K562 (cell line): ENCODE measurements at regions not wholly inside any gene's neighbourhood (a gene's known extent, or its start where the extent isn't known, plus 50 kb on each side); places are given as distances from the start of the nearest gene placed in this dataset.

Experiments used
- ATAC-seq: fragments of 200-7000 bp; cut with Tn5 transposase; 3 replicates; pipeline ENCODE4 v1.9.1; 2020; ENCODE audit warnings: moderate library complexity
- BruUV-seq: library from RNA; stranded (reverse); fragments of 400-500 nt; replicated peaks from 2 replicates; lab custom pipeline; 2021; lab: Mats Ljungman, UMichigan
- CTCF ChIA-PET: fragments of 300-600 bp; formaldehyde crosslinking; extraction: SDS; loops from one replicate; lab custom pipeline; 2021; ENCODE audit warnings: low intra/inter-chr PET ratio; lab: Yijun Ruan, JAX
- POLR2A ChIA-PET: fragments of 300-600, 350-650 bp; sonication (Branson Sonifier 250); formaldehyde crosslinking; extraction: SDS; loops from one replicate; lab custom pipeline; 2021; ENCODE audit warnings: antibody characterized with exemption, inconsistent platforms; lab: Yijun Ruan, JAX
- DNase-seq, 4 experiments: peaks; one replicate each; pipeline versions ENCODE4 v3.0.0 to v3.0.0-alpha.2; 2011 to 2018; ENCODE audit warnings: low spot score in 3 of 4, mixed read lengths in 3 of 4; ENCODE audit errors: extremely low read depth in 1 of 4
- FAIRE-seq: peaks from 2 replicates; lab custom pipeline; 2011; peaks lifted over from hg19 to GRCh38; lab: Jason Lieb, UNC
- H2AFZ ChIP-seq: 2 replicates; pipeline ENCODE4 v1.6.0; 2011; ENCODE audit warnings: low read depth, low read length, control low read depth, inconsistent platforms
- H3K27ac ChIP-seq: fragments of 200-600 bp; 3 replicates; pipeline ENCODE4 v1.8.0; 2011; ENCODE audit warnings: low read depth, mild to moderate bottlenecking, control low read depth, inconsistent platforms, low read length, moderate library complexity, mixed read lengths; ENCODE audit errors: extremely low read depth
- H3K27me3 ChIP-seq, 2 experiments: fragments of 300-600 bp in 1 of 2; 2 replicates in 1 of 2; 3 replicates in 1 of 2; pipeline versions ENCODE4 v1.6.0 to v1.8.0; 2011; ENCODE audit warnings: inconsistent platforms in 2 of 2, low read length in 2 of 2, mild to moderate bottlenecking in 1 of 2, mixed read lengths in 1 of 2, moderate library complexity in 1 of 2; ENCODE audit not compliant: control insufficient read depth in 2 of 2, insufficient read depth in 2 of 2
- H3K36me3 ChIP-seq: fragments of 300-600 bp; 3 replicates; pipeline ENCODE4 v1.8.0; 2011; ENCODE audit warnings: mild to moderate bottlenecking, low read length, inconsistent platforms; ENCODE audit not compliant: control insufficient read depth, insufficient read depth
- H3K4me1 ChIP-seq, 2 experiments: fragments of 200-600 bp in 1 of 2; replicated peaks in 1 of 2; 2 replicates in 1 of 2; 3 replicates in 1 of 2; pipeline versions ENCODE4 v1.5.1 to v1.8.0; 2011; ENCODE audit warnings: inconsistent platforms in 2 of 2, low read length in 2 of 2, mild to moderate bottlenecking in 1 of 2, mixed read lengths in 1 of 2, moderate library complexity in 1 of 2; ENCODE audit not compliant: control insufficient read depth in 2 of 2, insufficient read depth in 2 of 2
- H3K4me2 ChIP-seq: 2 replicates; pipeline ENCODE4 v1.6.1; 2011; ENCODE audit warnings: low read length, control low read depth, inconsistent platforms, mixed read lengths; ENCODE audit not compliant: insufficient read depth
- H3K4me3 ChIP-seq: fragments of 200-600 bp; sonication (generic), shearing (Covaris generic); 2 replicates; pipeline ENCODE4 v1.5.1; 2016; ENCODE audit warnings: control low read depth, inconsistent platforms
- H3K79me2 ChIP-seq: fragments of 200-600 bp; 3 replicates; pipeline ENCODE4 v1.8.0; 2011; ENCODE audit warnings: low read length, inconsistent platforms; ENCODE audit not compliant: control insufficient read depth, insufficient read depth
- H3K9ac ChIP-seq, 2 experiments: 2 replicates each; pipeline versions ENCODE4 v1.6.0 to v1.6.1; 2011; ENCODE audit warnings: low read depth in 2 of 2, low read length in 2 of 2, control low read depth in 1 of 2, inconsistent platforms in 1 of 2, mild to moderate bottlenecking in 1 of 2, mixed read lengths in 1 of 2; ENCODE audit not compliant: insufficient read depth in 1 of 2
- H3K9me1 ChIP-seq: one replicate; pipeline ENCODE4 v1.6.0; 2011; ENCODE audit warnings: inconsistent platforms, mild to moderate bottlenecking, low read length, moderate library complexity; ENCODE audit not compliant: control insufficient read depth, insufficient read depth
- H3K9me3 ChIP-seq: replicated peaks from 2 replicates; pipeline ENCODE4 v1.5.1; 2011; ENCODE audit warnings: low read depth, low read length, inconsistent platforms; ENCODE audit not compliant: control insufficient read depth, insufficient read depth
- H4K20me1 ChIP-seq: replicated peaks from 2 replicates; pipeline ENCODE4 v1.6.1; 2011; ENCODE audit warnings: low read length, inconsistent platforms, mixed read lengths; ENCODE audit not compliant: control insufficient read depth, insufficient read depth
- ETS2 ChIP-seq: IDR thresholded peaks from 2 replicates; pipeline ENCODE4 v1.6.1; 2016; ENCODE audit warnings: borderline replicate concordance, missing genetic modification characterization, mild to moderate bottlenecking, moderate library complexity, missing compliant biosample characterization; ENCODE audit not compliant: poor library complexity, severe bottlenecking
- ETV6 ChIP-seq, 3 experiments: fragments of 150-350 bp in 1 of 3; sonication (generic) in 1 of 3; formaldehyde crosslinking in 1 of 3; IDR thresholded peaks; 2 replicates each; pipeline versions ENCODE4 v1.6.1 to v1.8.0; 2014 to 2022; ENCODE audit warnings: borderline replicate concordance in 2 of 3, low read depth in 2 of 3, antibody characterized with exemption in 1 of 3, low read length in 1 of 3, mild to moderate bottlenecking in 1 of 3, missing genetic modification reagents in 1 of 3
- FOXM1 ChIP-seq, 2 experiments: fragments of 450-650 bp in 1 of 2; sonication (generic) in 1 of 2; formaldehyde crosslinking in 1 of 2; IDR thresholded peaks; 2 replicates each; pipeline versions ENCODE4 v1.6.1 to v1.9.0; 2017 to 2022; ENCODE audit warnings: low read depth in 2 of 2, mild to moderate bottlenecking in 2 of 2, missing genetic modification reagents in 1 of 2, moderate library complexity in 1 of 2
- HOMEZ ChIP-seq: fragments of 250-450 bp; sonication (Bioruptor Pico); IDR thresholded peaks from 2 replicates; pipeline ENCODE4 v1.4.0; 2020; ENCODE audit warnings: mild to moderate bottlenecking, moderate library complexity
- KAT8 ChIP-seq: fragments of 450-650 bp; IDR thresholded peaks from 2 replicates; pipeline ENCODE4 v1.6.1; 2016; ENCODE audit warnings: low read depth, mild to moderate bottlenecking
- KLF1 ChIP-seq: fragments of 450-650 bp; IDR thresholded peaks from 2 replicates; pipeline ENCODE4 v1.6.1; 2016; ENCODE audit warnings: missing genetic modification characterization, missing compliant biosample characterization
- NFXL1 ChIP-seq: fragments of 450-650 bp; formaldehyde crosslinking; IDR thresholded peaks from 2 replicates; pipeline ENCODE4 v1.4.0; 2021; ENCODE audit warnings: mild to moderate bottlenecking
- SRSF1 ChIP-seq: fragments of 200-400 bp; formaldehyde crosslinking; IDR thresholded peaks from 2 replicates; pipeline ENCODE4 v1.6.1; 2017; ENCODE audit warnings: mild to moderate bottlenecking, low read depth, low read length, moderate library complexity
- STAG1 ChIP-seq: sonication (generic); formaldehyde crosslinking; IDR thresholded peaks from 2 replicates; pipeline ENCODE4 v1.5.0; 2020; ENCODE audit warnings: missing genetic modification reagents, borderline replicate concordance
- TCF7L2 ChIP-seq: fragments of 150-350 bp; IDR thresholded peaks from 2 replicates; pipeline ENCODE4 v1.6.1; 2016; ENCODE audit warnings: low read depth, mild to moderate bottlenecking, low read length, moderate library complexity
- ZNF165 ChIP-seq: fragments of 250-450 bp; sonication (Bioruptor Pico); IDR thresholded peaks from 2 replicates; pipeline ENCODE4 v1.4.0; 2020; ENCODE audit warnings: borderline replicate concordance
- ZNF740 ChIP-seq, 3 experiments: fragments of 200-800 bp in 1 of 3; sonication (Bioruptor generic) in 1 of 3; sonication (generic) in 1 of 3; formaldehyde crosslinking in 1 of 3; IDR thresholded peaks; 2 replicates each; pipeline versions ENCODE4 v1.6.1 to v1.8.0; 2016 to 2022; ENCODE audit warnings: mild to moderate bottlenecking in 2 of 3, missing compliant biosample characterization in 2 of 3, missing genetic modification characterization in 2 of 3, missing genetic modification reagents in 1 of 3
- WGBS: fragments of 100-300 bp; shearing (Covaris generic); methylation state at CpG from one replicate; pipeline ENCODE4 v1.1.6; 2016; ENCODE audit warnings: low coverage, mixed read lengths; ENCODE audit not compliant: insufficient coverage; ENCODE audit errors: missing lambda C conversion rate; 5-methylcytosine and 5-hydroxymethylcytosine counted together
- in situ Hi-C: fragments of 300-500 bp; cut with MboI; formaldehyde crosslinking; loops from 4 replicates; pipeline ENCODE4 v1.15.0; 2018; ENCODE audit warnings: inconsistent platforms, mixed read lengths
- intact Hi-C: fragments of 100-400 bp; cut with micrococcal nuclease; formaldehyde crosslinking; loops from 2 replicates; pipeline ENCODE4 v1.14.2; 2022
- TF ChIP-seq, protein P1 (sequence below), 2 experiments: fragments of 450-650 bp in 1 of 2; sonication (generic) in 1 of 2; formaldehyde crosslinking; conservative IDR thresholded peaks; 2 replicates each; pipeline versions ENCODE4 v1.4.0 to v1.8.1; 2020 to 2022; ENCODE audit warnings: mild to moderate bottlenecking in 1 of 2, missing genetic modification reagents in 1 of 2
- TF ChIP-seq, protein P2 (sequence below), 2 experiments: fragments of 450-650 bp in 1 of 2; sonication (generic) in 1 of 2; formaldehyde crosslinking in 1 of 2; IDR thresholded peaks in 1 of 2; conservative IDR thresholded peaks in 1 of 2; 2 replicates each; pipeline versions ENCODE4 v1.6.1 to v1.8.1; 2016 to 2023; ENCODE audit warnings: mild to moderate bottlenecking in 2 of 2, moderate library complexity in 2 of 2, inconsistent platforms in 1 of 2, missing genetic modification reagents in 1 of 2

- 0% methylated on average over 1 of the region's 1 CpG for WGBS
- intact Hi-C loops: no loop called here
- Histone ChIP-seq H3K27ac (no peak overlapping the region), H3K9me3 (no peaks in the 10 kb centered on the region), H3K27me3 (no peaks in the 10 kb centered on the region), H3K9ac (no peak overlapping the region), H3K4me2 (no peak overlapping the region), H4K20me1 (no peaks in the 10 kb centered on the region), H3K4me3 (no peak overlapping the region), H3K9me1 (no peaks in the 10 kb centered on the region), H3K79me2 (no peaks in the 10 kb centered on the region), H3K36me3 (no peaks in the 10 kb centered on the region), H3K4me1 (no peaks in the 10 kb centered on the region), H2AFZ (no peak overlapping the region)
- POLR2A ChIA-PET: no interaction called here
- in situ Hi-C loops: no loop called here
- no peak for ATAC-seq
- no peak for DNase-seq
- no TSS peak for BruUV-seq
- CTCF ChIA-PET: no interaction called here
- TF ChIP-seq ETV6 (IDR thresholded peaks at IDR 0.05; ENCODE audit: borderline replicate concordance in 1 of 2, low read depth in 2 of 2, low read length in 1 of 2): no peak
- no peak for TF ChIP-seq ETV6 (CRISPR knock-in tag; IDR thresholded peaks at IDR 0.05; ENCODE audit: borderline replicate concordance)
- TF ChIP-seq FOXM1 (IDR thresholded peaks at IDR 0.05; ENCODE audit: low read depth): no peak
- no peak for TF ChIP-seq FOXM1 (CRISPR knock-in tag; IDR thresholded peaks at IDR 0.05; ENCODE audit: low read depth)
- no peak for TF ChIP-seq KAT8
- TF ChIP-seq ZNF165 (CRISPR knock-in tag): no peak
- TF ChIP-seq, protein P1, sequence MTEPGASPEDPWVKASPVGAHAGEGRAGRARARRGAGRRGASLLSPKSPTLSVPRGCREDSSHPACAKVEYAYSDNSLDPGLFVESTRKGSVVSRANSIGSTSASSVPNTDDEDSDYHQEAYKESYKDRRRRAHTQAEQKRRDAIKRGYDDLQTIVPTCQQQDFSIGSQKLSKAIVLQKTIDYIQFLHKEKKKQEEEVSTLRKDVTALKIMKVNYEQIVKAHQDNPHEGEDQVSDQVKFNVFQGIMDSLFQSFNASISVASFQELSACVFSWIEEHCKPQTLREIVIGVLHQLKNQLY (CRISPR knock-in tag; conservative IDR thresholded peaks at IDR 0.05): no peak
- no peak for TF ChIP-seq ZNF740 (CRISPR knock-in tag; IDR thresholded peaks at IDR 0.05)
- no peak for TF ChIP-seq ZNF740 (tag; IDR thresholded peaks at IDR 0.05)
- no peak for TF ChIP-seq TCF7L2
- TF ChIP-seq, protein P2, sequence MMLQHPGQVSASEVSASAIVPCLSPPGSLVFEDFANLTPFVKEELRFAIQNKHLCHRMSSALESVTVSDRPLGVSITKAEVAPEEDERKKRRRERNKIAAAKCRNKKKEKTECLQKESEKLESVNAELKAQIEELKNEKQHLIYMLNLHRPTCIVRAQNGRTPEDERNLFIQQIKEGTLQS (IDR thresholded peaks at IDR 0.05): no peak
- TF ChIP-seq, protein P2 (CRISPR knock-in tag; conservative IDR thresholded peaks at IDR 0.05): no peak
- TF ChIP-seq NFXL1 (CRISPR knock-in tag): no peak
- no peak for TF ChIP-seq SRSF1
- no peak for TF ChIP-seq STAG1 (CRISPR knock-in tag)
- no peak for TF ChIP-seq ETS2 (tag)
- no peak for TF ChIP-seq HOMEZ (CRISPR knock-in tag)
- no peak for TF ChIP-seq KLF1 (tag)
- FAIRE-seq: no peak
These were observed 336.5 kb upstream of the SEMA6A start for GRCh38 chr5:116911074-116911473.
